NCI-H446 (cell line): ENCODE measurements at regions not wholly inside any gene's neighbourhood (a gene's known extent, or its start where the extent isn't known, plus 50 kb on each side); places are given as distances from the start of the nearest gene placed in this dataset.
"Not testable (repeated sequence)": the region's sequence is repeated elsewhere in the genome, so short reads cannot be mapped to it uniquely, and the experiment has no call there.

ENCODE experiments used
- DNase-seq, 2 experiments: peaks; one replicate each; lab custom pipeline; 2025; lab: John Stamatoyannopoulos, UW

DNA sequence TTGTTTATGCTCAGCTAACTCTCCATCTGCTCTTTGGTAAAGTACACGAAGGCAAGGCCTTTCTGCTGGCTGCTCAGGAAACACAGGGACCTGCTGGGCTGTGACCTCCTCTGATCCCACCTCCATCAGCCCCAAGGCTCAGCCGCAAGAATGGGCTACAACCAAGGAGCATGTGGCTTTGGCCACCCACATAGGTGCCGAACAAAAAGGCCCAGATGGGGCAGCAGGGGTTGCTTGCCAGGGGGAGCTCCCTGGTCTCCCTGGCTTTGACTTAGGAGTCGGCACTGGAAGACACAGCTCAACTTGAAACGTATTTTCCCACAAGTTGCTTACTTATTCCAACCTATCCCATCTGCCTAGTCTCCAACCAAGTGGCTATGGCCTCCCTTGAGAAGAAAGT, 461.1 kb downstream of the ICE1 start:
- DNase-seq, result no peak

DNA sequence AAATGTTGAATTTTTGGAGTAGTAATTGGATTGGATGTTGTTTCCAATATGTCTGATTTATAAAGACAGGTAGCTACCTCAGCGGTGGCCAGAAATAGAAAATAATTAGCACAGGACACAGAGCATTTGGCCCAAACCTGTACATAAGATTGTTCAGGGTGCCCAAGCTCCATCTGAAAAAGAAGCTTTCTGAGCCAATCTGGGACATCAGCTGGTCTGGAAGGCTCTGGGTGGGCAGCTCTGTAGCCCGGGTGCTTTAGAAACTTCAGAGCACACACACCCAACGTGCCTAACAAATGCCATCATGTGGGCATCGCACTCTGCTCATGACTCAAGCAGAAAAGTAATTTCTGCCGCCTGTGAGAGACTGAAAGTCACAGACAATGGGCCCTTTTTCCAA, 460.7 kb downstream of the ICE1 start:
- no peak for DNase-seq

DNA sequence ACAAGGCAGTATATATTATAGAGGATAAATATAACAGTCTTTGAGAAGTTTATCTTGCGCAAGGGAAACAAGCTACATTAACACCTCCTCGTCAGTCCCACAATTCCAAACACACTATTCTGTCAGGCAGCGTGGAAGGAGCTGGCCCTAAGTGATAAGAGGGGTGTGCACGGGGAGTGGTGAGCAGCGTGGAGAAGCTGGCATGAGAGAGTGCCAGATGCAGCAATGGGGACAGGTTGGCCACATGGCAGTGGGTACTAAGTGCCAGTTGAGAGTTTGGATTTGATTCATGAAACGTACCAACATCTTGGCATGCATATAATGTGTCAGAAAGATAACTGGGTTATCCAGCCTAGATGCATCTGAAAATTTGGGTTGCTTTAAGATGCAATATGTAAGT, 460.2 kb downstream of the ICE1 start:
- no peak for DNase-seq

DNA sequence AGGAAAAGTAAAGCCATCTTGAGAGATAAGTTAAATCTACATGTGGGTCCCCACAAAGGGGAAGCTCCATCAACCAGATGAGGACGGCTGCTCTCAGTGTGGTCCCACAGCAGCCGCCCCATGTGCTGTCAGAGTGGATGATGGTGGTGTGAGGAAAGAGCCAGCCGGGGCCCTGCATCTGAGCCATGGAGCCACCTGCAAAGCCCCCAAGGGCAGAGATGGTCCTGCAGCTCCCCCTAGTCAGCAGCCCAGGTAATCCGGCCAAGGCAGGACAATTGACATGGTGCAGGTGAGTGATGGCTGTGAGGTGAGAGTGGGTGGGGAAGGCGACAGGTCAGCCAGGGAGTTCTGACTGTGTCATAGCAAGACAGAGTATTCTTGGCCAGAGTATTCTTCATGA, 458.8 kb downstream of the ICE1 start:
- no peak for DNase-seq

DNA sequence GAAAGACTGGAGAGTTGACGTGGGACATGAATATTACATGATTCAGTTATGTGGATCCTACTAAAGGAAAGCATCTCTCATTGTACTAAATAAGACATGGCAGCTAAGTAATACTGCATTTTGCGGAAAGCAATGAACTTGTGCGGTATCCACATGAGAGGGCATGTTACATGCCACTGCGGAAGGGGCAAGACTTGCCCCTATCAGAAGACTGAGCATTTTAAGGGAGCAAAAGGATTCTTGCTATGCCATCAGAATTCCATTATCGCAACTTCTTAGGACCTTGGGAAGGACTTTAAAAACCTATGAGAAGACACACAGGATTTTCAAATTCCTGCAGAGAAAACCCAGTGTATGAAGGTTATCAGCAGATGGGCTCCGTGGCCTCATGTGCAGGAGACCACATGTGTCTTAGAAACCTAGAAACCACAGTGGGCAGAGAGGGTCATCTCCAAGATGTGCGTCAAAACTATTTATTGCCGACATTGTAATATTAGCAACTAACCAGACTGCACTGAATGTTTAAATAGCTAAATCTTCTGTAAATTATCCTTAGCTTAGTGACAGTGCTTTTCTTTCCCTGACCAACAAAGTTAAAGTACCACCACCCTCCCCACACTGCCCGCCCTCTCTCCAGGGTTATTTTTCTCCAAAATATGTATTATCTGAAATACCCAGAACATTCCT, 457.7 kb downstream of the ICE1 start:
- no peak for DNase-seq

DNA sequence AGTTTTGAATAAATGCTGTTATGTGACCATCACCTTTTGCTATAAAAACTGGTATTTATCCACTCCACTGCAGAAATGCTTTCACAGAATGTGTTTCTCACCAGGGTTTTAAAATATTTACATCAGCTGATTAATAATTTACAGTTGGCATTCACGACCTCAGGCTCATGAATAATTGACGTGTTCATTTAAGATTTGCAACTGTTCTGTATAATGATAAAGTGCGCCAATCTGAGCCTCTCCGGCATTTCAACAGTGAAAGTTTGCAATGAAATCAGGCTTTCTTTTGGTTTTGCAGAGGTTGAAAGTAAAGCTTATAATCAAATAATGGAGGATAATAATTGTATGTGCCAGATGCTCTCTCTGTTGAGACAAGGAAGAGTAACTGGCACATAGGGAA, 434.9 kb downstream of the ICE1 start:
- no peak for DNase-seq

DNA sequence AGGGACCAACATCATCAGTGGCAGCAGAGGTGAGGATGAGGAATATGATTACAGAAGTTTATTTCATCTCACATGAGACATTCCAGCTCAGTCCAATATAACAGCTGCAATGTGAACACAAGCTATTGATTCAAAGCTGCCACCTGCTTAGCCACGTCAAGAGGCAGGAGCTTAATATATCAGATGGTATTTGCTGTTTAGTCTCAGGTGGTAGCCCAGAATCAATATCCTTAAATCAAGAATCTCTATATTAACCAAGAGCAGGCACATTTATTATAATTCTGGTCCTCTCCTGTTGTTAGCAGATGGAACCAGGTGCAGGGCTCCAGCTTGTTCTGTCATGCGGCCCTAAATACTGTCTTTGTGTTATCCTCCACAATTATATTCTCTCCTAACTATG, 431.6 kb downstream of the ICE1 start:
- DNase-seq, result no peak

DNA sequence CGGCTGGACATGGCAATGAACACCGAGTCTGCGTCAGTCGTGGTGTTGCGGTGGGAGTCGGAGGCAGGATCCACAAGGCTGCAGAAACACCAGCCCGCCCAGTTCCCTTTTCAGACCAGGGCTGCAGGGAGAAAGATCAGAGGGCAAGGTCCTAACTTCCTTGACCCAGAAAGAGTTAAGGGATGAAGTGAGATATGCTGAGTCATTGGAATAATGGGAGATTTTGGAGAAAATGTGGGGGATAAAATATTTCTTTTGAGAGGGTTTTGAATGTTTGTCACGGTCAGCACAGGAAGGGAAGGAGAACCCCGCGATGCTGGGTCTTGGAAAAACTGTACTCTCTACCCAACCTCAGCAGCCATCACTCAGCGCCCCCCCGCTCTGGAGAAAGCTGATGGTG, 416.0 kb downstream of the ICE1 start:
- DNase-seq, result no peak

DNA sequence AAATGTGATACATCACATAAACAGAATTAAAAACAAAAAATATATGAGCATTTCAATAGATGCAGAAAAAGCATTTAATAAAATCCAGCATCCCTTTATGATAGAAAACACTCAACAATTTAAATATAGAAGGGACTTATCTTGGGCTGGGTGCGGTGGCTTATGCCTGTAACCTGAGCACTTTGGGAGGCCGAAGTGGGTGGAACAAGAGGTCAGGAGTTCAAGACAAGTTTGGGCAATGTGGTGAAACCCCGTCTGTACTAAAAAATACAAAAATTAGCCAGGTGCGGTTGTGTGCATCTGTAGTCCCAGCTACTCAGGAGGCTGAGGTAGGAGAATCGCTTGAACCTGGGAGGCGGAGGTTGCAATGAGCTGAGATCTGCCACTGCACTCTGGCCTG, 409.1 kb downstream of the ICE1 start:
- not testable (repeated sequence) for DNase-seq

DNA sequence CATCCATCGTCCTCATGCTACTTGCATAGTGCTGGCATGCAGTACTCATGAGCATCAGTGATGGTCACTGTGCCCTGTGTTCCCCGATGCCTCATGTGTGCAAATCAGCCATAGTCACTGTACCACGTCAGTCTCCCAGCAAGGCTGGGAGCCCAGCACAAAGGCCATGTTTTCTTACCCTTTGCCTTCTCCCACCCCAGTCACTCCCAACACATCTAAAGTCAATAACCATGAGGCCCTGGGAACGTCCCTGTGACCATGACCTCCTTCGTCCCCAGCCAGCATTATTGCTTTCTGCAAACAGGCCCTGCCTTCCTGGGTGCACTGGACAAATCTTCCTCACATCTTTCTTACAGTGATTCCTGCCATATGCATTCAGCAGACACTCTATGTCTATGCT, 406.1 kb downstream of the ICE1 start:
- DNase-seq, result no peak

DNA sequence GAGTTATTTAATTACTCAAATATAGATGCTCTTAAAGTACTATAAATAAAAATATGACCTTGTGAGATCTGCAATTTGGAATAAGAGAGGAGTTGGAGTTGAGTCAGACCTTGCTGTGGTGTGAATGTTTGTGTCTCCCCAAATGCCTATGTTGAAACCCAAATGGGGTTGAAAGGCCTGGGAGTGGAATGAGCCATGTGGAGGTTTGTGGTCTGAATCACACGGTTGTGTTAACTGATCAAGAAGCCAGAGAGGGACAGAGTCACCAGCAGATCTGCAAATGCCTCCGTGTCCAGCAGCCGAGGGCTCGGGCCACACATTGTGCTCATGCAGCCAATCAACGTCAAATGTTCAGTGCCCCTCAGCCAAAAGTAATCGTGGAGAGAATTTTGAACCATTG, 404.4 kb downstream of the ICE1 start:
- no peak for DNase-seq

DNA sequence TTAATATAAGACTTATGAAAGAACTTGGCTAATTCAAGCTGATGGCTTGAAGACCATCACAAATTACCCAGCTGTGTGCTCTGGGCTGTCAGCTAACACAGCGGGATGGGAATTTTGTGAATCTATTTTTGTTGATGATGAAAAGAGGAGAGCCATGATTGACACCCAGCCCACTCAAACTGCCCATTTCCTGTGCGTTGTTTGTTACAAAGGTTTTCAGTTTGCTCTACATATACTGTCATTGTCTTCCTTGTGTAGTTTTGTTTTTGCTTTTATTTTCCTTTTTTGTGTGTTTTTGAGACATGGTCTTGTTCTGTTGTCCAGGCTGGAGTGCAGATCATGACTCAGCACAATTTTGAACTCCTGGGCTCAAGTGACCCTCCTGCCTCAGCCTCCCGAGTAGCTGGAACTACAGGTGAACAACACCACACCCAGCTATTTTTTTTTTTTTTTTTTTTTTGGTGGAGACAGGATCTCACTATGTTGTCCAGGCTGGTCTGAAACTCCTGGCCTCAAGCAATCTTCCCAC, 400.3 kb downstream of the ICE1 start:
- DNase-seq, result no peak

DNA sequence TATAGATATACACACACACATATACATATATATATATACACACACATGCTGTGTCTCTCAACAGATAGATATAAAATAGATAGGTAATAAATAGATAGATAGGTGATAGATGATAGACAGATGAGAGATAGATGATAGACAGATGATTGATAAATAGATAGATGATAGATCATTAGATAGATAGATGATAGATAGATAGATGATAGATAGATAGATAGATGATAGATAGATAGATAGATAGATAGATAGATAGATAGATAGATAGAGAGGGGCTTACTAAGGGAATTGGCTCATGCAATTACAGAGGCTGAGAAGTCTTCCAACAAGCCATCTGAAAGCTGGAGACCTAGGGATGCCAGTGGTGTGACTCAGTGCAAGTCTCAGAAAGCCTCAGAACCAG, 394.5 kb downstream of the ICE1 start:
- DNase-seq, result no peak

DNA sequence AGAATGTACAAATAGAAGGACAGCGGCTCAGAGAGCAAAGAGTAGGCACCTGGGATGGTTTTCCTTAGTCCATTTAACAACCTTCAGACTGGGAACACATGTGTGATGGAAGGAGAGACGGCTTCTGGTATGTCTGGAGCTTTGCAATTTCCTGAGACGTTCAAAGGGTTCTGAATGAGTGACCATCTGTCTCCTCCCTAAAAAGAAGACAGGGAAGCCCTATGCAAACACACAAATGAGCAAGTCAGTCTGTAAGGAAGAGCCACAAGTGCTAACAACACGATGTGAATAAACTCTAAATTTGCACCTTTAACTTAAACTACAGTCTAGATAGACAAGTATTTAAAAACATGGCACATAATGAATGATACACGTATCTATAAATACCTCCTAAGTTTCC, 391.0 kb downstream of the ICE1 start:
- DNase-seq, result no peak

DNA sequence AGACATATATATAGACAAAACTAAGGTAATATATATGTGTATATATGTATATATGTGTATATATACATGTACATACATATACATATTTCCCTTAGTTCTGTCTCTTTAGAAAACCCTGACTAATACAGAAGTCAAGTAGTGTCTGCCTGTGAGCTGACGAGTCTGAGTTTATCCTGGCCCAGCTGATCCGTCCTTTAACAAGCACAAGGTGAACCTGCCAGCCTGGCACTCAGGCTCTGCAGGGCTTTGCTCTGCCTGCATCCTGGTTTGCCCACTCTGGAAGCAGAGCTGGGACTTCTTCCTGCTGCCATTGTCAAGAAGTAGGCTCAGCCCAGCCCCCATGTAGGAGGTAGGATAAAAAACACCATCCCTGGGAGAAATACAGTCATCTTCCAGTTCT, 388.0 kb downstream of the ICE1 start:
- DNase-seq, result no peak

DNA sequence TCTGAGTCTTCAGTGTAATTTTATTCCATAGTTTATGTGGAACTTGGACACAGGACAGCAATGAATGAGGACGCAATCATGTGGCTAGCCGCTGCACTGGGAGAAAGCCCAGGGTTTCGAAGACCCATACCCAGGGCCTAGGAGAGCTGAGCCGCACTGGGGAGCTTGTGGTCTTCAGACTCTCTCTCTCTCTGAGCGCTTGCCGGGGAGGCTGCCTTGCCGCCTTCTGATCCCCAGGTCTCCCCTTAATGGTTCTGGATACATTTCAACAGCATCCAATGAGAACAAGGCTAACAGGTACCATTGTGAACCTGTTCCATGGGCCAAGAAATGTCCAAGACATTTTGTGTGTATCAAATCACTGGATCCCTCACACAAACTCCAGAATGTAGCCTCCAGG, 383.4 kb downstream of the ICE1 start:
- no peak for DNase-seq

DNA sequence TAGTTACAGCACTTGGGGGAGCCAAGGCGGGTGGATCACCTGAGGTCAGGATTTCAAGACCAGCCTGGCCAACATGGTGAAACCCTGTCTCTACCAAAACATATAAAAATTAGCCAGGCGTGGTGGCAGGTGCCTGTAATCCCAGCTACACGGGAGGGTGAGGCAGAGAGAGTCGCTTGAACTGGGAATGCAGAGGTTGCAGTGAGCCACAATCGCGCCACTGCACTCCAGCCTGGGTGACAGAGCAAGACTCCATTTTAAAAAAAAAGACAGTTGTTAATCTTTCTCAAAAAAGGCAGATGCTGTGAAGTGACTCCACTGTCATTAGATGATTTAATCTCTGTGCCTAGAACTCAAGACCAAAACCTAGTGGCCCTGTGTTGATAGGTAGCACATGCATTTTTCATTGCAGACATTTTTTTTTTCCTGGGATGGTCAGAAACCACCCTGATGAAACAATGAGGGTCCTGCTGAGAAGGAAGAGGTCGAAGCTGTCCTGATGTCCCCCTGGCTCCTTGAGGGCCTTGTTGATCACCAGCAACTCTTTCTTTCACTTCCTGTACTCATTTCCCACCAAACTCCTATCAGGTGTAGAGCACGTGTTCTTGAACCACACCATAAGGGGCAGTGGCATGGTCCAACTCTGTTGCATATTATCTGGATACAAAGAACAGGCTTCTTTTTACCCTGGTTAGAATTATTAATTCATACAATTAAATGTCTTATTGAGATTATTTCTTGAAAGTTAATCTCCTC, 382.2 kb downstream of the ICE1 start:
- no peak for DNase-seq

DNA sequence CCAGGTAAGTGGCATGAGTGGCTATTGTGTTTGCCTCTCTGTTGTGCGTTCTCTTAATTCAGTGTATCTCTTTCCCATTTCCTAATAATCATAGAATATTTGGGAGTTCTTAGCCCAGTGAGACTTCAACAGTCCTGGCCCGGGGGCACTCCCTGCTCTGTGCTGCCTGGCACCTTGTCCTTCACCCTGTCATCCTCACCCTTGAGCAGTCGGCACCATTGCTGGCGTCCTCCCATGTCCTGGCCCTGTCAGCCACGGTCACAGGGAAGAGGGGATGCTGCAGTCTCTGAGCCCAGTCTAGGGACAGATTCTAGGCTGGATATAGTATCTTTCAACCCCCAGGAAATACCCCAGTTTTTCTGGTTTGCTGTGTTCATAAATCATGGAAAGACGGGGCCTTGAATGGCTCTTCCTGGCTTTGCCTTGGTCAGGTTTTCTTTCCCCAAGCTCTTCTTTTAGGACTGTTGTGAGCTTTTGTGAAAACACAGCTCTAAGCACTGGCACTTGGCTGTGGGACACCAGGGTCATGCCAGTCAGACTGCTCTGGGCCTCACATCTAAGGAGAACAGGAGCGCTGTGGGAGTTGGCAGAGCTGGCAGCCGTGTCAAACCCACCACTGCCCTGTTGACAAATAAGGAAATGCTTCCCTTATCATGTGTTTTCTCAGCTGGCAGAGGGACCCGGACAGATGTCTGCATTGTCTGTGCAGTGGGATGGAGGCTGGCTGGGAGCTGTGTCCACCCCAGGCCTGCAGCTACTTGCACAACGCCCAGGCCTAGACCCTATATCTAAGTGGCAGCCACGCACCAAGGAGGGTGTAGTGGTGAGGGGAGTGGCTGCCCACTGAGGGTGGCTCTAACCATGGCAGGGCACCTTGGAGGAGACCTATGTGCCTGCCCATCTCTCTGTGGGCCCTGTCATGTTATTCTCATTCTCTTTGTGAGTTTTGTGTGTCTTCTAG, 378.6 kb downstream of the ICE1 start:
- DNase-seq, result no peak

DNA sequence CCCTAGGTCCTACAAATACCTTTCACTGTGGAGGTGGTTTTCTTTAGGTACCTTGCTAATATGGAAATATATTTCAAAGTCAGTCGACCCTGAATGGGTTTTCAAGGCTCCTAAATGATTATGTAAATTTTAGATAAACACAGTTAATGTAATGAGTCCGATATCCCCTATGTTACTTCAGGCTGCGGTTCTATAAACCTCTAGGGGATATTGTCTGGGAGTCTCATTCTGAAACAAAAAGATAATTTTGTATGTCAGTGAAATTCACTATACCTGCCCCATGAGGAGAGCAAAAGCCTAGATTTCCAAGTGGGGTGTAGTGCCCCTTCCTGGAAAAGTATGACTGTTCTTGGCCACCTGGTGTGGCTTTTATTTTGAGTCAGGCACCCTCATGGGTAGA, 377.3 kb downstream of the ICE1 start:
- no peak for DNase-seq

DNA sequence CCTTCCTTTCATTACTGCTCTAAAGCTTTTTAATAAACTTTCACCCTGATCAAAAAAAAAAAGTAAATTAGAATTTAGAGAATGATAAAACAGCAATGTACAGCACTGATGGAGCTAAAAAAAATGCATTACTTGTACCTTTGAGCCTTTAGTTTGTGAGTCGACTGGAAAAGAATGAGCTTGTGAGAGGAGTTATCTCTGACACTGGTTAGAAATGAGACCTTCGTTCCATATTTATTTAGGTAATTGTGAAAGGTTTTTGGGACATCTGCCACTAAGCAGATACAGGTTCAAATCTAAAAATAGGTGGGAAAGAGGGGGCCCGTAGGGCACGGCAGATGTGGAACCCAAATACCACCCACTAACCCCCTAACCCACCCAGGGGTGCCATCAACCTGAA, 376.8 kb downstream of the ICE1 start:
- no peak for DNase-seq

DNA sequence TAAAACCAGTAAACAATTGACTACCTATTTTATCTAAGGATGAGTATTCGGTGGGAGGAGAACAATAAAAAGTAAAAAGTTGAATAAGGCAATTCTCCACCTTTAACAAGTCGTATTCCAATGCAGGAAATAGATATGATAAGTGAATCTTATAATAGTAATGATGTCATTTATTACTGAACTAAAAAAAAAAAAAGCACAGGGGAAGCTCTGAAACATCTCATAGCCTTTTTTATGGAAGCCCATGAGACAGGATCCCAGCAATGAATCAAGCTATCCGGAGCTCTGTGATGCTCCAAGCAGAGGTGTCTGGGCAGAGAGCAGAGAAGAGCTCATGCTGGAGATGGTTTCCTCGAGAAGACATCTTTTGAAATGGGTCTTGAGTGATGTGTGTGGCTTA, 376.0 kb downstream of the ICE1 start:
- DNase-seq, result no peak

DNA sequence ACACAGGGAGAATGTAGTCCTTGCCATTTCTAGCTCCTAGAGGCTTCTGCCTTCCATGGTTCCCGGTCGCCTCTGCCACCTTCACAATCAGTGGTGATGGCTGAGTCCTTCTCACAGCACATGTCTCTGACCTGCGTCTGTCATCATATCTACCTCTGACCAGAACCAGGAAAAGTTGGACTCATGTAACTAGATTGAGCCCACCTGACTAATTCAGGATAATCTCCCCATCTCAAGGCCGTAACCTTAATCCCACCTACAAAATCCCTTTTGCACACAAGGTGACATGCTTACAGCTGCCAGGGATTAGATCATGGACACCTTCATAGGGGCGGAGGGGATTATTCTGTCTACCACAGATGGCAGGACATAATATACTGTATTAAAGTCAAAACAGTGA, 375.6 kb downstream of the ICE1 start:
- DNase-seq, result no peak
